GM18858 (cell line): ENCODE measurements at regions not wholly inside any gene's neighbourhood (a gene's known extent, or its start where the extent isn't known, plus 50 kb on each side); places are given as distances from the start of the nearest gene placed in this dataset.

Experiments
- ATAC-seq: cut with Tn5 transposase; IDR thresholded peaks from one replicate; pipeline ENCODE4 v1.9.1; 2021; ENCODE audit not compliant: unreplicated experiment

DNA sequence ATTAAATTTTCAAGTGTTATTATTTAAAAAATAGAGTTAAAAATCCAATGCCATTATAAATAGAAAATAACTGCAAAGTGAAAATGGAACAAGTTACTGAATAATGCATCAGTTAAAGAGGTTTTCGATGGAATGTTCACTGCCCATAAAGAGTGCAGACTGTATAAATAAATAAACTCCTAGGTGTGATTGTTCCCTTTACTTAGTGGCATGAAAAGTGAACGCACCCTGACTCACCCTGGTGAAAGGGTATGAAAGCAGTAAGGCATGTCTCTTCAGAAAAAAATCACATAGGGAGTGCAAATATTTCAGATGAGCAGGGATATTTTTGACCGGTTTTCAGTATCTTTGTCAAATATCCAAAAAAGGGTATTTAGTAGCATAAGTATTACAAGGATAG, 387.8 kb downstream of the DCAF12L2 start:
- no peak for ATAC-seq

- ATAC-seq: no peak
Measured at GRCh38 chrX:125782184-125782583, 383.9 kb downstream of the DCAF12L2 start.

DNA sequence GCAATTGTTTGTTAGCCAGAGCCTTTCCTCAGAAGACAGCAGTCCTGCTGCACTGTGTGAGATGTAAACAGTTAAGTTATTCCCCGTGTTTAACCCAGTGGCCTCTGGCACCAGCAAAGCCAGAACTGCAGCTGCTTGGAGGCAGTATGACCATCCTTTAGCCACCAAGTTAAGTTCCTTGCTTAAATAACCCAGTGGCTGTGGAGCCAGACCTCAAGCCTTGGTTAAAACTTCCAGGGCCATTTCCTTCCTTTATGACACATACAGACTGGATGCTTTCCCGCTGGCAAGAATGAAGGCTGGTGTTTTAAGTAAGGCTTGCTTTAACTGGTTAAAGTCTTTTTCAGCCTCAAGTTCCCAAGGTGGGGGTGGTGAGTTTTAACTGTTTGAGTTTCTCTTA, 379.8 kb downstream of the DCAF12L2 start:
- ATAC-seq: no peak

GRCh38 chrX:125791787-125792186, 374.3 kb downstream of the DCAF12L2 start:
- no peak for ATAC-seq

- ATAC-seq: no peak
Measured at GRCh38 chrX:125810856-125811255, 355.2 kb downstream of the DCAF12L2 start.

DNA sequence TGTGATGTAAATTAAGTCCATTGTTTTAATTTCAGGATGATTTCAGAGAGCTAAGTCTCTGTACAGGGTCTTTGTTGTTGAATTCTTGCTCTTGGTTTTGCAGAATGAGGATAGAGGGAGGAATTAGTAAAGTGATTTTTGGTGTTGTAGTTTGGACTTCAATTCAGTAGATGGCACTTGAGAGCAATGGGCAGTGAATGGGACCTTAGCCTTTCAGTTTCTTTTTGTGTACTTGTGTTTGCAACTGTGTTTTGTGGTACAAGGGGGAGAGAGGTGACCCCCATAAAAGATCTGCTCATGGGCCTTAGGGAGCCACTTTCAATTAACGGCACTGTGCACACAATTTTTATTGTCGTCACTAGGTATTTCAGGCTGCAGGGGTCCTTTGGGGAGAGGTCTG, 340.0 kb downstream of the DCAF12L2 start:
- ATAC-seq: no peak

GRCh38 chrX:125826774-125827451, 339.2 kb downstream of the DCAF12L2 start:
- no peak for ATAC-seq

- no peak for ATAC-seq
Measured at GRCh38 chrX:125846271-125846670, 319.8 kb downstream of the DCAF12L2 start.

- no peak for ATAC-seq
Measured at GRCh38 chrX:125850693-125851092, 315.4 kb downstream of the DCAF12L2 start.

DNA sequence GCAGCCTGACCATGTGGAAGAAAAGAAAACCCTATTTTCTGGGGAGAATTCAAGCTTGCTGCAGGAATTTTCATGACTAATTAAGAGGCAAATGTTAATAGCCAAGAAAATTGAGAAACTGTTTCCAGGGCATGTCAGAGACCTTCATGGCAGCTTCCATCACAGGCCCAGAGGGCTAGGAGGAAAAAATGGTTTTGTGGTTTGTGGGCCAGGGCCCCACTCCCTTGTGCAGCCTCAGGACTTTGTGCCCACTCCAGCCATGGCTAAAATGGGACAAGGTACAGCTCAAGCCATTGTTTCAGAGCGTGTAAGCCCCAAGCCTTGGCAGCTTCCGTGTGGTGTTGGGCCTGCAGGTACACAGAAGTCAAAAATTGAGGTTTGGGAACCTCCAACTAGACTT, 282.9 kb downstream of the DCAF12L2 start:
- no peak for ATAC-seq

DNA sequence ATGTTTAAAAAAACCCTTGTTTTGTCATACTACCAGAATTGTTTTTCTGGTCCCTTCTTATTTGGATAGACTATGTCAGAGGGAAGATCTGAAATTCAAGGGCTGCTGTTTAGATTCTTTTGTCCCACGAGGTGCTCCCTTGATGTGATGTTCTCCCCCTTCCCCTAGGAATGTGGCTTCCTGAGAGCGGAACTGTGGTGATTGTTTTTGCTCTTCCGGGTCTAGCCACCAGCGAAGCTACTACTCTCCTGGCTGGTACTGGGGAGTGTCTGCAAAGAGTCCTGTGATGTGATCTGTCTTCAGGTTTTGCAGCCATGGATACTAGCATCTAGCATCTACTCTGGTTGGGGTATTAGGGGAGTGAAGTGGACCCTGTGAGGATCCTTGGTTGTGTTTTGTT, 271.1 kb downstream of the DCAF12L2 start:
- no peak for ATAC-seq

GRCh38 chrX:125895518-125895917, 270.6 kb downstream of the DCAF12L2 start:
- ATAC-seq: no peak

- ATAC-seq: no peak
Measured at GRCh38 chrX:125926295-125926694, 239.8 kb downstream of the DCAF12L2 start.

GRCh38 chrX:125940985-125941384, 225.1 kb downstream of the DCAF12L2 start:
- ATAC-seq: no peak

DNA sequence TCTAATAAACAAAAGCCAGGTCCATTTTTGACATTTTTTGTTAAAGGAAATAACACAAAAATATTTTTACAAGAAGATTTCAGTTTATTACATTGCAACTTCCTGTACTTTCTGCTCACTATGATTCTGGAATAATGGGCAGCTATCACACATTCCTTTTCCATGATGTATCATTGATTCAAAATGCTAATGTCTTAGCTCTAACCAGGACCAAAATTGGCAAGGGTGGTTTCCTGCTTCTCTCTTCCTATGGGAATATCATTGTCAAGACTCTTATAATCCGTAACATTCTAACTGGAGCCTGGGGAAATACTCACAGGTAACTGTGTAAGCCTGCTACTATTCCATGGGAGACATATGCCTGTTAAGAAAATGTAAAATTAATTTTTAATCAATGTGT, 218.6 kb downstream of the DCAF12L2 start:
- ATAC-seq: no peak

GRCh38 chrX:125952973-125953372, 213.1 kb downstream of the DCAF12L2 start:
- ATAC-seq: no peak

DNA sequence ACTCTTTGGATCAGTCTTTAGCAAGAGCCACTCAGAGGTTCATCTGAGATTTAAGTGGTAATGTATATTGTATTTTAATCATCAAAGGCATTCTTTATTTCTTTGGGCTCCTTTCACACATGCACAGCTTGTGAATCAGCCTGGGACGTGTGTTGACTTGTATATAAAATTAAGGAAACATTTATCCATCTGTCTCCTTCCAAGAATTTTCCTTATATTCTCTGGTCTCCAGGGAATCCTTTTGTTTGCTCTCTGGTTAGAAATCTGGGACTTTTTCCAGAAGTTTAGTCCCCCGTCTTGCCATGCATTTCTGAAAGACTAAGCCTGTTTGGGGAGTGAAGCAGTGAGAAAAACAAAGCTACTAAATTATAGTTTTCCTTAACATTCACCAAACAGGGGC, 212.3 kb downstream of the DCAF12L2 start:
- no peak for ATAC-seq

GRCh38 chrX:125954236-125954635, 211.9 kb downstream of the DCAF12L2 start:
- ATAC-seq: no peak

DNA sequence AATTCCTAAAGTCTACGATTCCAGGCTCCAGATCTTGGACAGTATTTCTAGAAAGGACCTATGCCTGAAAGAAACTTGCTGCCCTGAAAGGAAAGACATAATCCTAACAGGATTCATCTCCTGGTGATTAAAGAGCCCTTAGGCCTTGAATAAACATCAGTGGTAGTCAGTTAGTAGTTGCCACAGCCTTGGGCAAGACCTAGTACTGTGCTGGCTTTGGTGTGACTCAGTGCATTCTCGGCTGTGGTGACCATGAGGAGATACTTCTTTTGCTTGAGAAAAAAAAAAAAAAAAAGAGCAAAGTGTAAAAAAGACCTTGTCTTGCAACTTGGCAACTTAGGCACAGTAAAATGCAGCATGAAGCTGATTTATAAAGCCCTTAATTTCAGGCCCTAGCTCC, 188.2 kb downstream of the DCAF12L2 start:
- ATAC-seq: no peak

DNA sequence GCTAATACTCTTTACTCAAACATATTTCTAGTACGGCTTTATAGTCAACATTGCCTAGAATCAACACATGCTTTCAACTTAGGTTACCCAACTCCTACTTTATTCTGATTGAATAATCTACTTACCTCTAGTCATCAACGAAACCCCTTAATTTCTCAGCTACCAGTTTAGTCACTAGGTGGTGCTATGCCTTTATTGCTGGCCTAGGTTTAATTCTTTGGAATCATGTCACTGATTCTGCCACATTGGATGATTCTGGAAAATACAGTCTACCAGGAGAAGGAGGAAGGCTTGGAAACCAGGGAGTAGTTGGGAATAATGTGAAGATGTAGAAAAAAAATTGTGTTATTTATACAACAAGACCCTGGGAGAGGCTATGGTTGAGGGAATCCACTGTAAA, 167.7 kb downstream of the DCAF12L2 start:
- ATAC-seq: no peak

GRCh38 chrX:126027229-126027628, 138.9 kb downstream of the DCAF12L2 start:
- no peak for ATAC-seq

DNA sequence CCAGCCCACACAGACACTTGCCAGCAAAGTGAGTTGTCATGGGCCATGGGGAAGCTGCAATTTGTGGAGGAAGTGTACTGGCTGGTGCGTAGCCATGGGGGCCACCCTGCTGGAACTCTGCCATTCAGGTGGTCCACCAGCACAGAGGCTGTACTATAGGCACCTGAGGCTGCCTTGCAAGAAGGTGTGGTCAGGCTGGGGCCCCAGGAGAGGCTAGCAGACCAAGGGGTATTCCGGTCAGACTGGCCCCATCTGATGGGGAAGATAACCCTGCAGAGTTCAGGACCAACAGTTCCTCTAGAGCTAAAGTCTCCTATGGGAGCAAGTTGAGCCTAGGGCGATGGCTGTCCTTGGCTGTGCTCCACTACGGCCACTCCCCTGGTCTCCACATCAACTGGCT, 136.1 kb downstream of the DCAF12L2 start:
- ATAC-seq: no peak

GRCh38 chrX:126063984-126064383, 102.1 kb downstream of the DCAF12L2 start:
- no peak for ATAC-seq
